Sigmoid colon (tissue), 3 donors: ENCODE measurements at regions not wholly inside any gene's neighbourhood (a gene's known extent, or its start where the extent isn't known, plus 50 kb on each side); places are given as distances from the start of the nearest gene placed in this dataset.

ENCODE experiments used
- CTCF ChIP-seq, 4 experiments: fragments of 450-650 bp in 3 of 4; fragments of 200-600 bp in 1 of 4; IDR thresholded peaks; one replicate each; pipeline ENCODE4 v1.5.1; 2016 to 2019; ENCODE audit warnings: antibody characterized with exemption in 4 of 4, mild to moderate bottlenecking in 3 of 4, moderate library complexity in 2 of 4
- POLR2A ChIP-seq, 2 donors: fragments of 450-650 bp; IDR thresholded peaks; one replicate each; pipeline ENCODE4 v1.6.1; 2016; ENCODE audit warnings: antibody characterized with exemption in 2 of 2, mild to moderate bottlenecking in 2 of 2, moderate library complexity in 2 of 2

GRCh38 chr9:95584176-95584575 lies 67.4 kb upstream of the PTCH1 start:
- TF ChIP-seq CTCF (IDR thresholded peaks at IDR 0.05) (no peak), POLR2A (IDR thresholded peaks at IDR 0.05) (no peak)
